Amygdala (tissue), 56 donors: ENCODE measurements at regions not wholly inside any gene's neighbourhood (a gene's known extent, or its start where the extent isn't known, plus 50 kb on each side); places are given as distances from the start of the nearest gene placed in this dataset.
A peak's percentile ranks its signal among the peaks of the same experiment; 100 is the strongest.

Experiments
- DNase-seq, 56 donors: peaks; one replicate each; lab custom pipeline; 2025; lab: John Stamatoyannopoulos, UW

- no peak for DNase-seq
These were observed 506.8 kb upstream of the PPP2R3A start for GRCh38 chr3:135458541-135459322.

- DNase-seq = no peak
These were observed 505.3 kb upstream of the PPP2R3A start for GRCh38 chr3:135460273-135460672.

GRCh38 chr3:135471911-135472310 is 493.6 kb upstream of the PPP2R3A start:
- DNase-seq = no peak

DNA sequence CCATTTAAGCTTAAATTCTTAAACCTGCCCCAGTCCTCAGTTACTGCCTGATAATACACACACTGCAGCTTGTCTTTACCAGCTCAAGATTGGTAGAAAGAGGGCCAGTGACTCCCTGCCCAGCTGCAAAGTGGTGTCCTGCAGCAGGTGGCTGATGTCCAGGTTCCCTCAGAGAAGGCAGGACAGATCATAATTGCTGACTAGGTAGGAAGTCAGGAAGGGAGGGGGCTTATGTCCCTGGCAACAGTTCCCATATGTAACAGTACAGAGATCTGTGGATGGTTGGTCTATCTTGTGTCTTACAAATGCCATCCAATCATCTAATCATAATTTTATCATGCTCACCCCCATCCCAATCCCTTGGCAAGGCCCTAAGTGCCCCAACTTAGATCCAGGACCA is 492.1 kb upstream of the PPP2R3A start:
- DNase-seq = no peak

GRCh38 chr3:135487261-135487660 is 478.3 kb upstream of the PPP2R3A start:
- DNase-seq = peak in 7 of 56 donors; percentile 0 to 28 (median 9)

- no peak for DNase-seq
These were observed 475.2 kb upstream of the PPP2R3A start for GRCh38 chr3:135490219-135490915.

GRCh38 chr3:135491491-135492205 is 473.9 kb upstream of the PPP2R3A start:
- no peak for DNase-seq

- DNase-seq = no peak
These were observed 469.6 kb upstream of the PPP2R3A start for GRCh38 chr3:135495891-135496290.

GRCh38 chr3:135497979-135498378 is 467.5 kb upstream of the PPP2R3A start:
- no peak for DNase-seq

DNA sequence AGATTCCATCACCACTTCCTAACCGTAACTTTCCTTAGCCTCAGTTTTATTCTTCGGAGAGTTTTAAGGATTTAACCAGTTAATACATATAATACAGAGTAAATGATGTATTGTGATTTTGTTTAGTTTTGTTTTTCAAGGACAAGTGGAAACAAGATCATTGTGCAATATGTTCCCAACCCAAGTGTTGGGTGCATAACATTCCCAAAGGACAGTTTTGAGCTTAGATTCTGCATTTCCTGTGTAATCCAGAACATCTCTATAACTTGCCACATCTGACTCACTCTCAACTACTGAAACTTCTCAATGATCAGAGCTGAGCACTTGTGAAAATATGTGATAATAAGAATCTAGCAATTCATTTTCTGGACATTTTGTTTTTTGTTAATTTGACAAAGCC is 466.1 kb upstream of the PPP2R3A start:
- no peak for DNase-seq

DNA sequence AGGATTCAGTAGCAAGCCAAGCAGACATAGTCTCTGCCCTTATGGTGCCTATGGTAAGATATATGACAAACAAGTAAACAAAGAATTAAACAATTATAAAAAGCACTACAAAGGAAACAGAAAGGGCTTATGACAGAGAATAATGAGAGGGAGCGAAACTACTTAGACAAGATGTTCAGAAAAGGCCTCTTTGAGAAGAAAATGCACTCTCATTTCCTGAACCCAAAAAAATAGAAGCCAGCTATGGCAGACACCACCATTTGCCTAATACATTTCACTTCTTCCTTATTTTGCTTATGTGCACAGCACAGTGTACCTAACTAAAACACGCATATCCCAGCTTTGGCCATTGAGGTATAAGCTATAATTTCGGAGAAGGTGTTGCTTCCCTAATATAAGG is 465.5 kb upstream of the PPP2R3A start:
- DNase-seq = no peak

GRCh38 chr3:135503065-135503759 is 462.3 kb upstream of the PPP2R3A start:
- no peak for DNase-seq

DNA sequence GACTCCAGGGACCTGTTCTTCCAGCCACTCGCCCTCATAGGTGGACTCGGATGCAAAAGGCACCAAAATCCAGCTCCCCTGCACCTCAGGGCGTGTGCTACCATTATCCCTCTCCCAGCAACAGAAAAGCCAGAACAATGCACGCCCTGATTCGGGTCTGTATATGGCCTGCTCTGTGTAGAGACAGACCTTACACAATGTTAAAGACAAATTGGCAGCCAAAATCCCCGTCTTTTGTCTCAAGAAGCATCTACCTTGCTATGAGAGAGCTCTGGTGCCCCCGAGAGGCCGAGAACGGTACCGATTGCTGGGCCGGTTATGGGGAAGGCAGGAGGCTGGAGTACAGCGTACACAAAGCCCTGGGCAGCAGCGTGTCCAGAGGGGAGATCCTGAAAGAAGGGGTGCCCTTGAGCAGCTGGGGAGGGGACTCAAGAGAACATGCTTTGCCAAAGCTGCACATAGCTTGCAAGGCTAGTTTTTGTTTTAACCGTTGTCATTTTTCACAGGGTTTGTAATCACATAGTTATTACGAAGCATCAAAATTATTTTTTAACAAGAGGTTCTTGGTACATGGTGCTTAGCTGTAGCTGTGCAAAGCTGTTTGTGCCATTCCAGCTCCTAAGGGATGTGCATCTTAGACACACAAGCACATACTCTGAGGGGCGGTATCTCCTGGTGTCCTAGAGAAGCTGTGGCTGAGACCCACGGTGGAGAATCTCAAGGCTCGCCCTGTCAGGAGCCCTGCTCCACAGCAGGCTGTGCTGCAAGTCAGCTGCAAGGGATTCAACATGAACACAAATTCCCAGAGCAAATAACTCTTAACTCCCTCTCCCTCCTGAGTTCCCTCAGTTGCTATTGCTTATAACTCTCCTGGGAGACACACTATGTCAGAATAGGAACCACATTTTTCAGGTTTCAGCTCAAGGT is 461.5 kb upstream of the PPP2R3A start:
- peak in 54 of 56 donors; percentile 4 to 78 (median 50) for DNase-seq

DNA sequence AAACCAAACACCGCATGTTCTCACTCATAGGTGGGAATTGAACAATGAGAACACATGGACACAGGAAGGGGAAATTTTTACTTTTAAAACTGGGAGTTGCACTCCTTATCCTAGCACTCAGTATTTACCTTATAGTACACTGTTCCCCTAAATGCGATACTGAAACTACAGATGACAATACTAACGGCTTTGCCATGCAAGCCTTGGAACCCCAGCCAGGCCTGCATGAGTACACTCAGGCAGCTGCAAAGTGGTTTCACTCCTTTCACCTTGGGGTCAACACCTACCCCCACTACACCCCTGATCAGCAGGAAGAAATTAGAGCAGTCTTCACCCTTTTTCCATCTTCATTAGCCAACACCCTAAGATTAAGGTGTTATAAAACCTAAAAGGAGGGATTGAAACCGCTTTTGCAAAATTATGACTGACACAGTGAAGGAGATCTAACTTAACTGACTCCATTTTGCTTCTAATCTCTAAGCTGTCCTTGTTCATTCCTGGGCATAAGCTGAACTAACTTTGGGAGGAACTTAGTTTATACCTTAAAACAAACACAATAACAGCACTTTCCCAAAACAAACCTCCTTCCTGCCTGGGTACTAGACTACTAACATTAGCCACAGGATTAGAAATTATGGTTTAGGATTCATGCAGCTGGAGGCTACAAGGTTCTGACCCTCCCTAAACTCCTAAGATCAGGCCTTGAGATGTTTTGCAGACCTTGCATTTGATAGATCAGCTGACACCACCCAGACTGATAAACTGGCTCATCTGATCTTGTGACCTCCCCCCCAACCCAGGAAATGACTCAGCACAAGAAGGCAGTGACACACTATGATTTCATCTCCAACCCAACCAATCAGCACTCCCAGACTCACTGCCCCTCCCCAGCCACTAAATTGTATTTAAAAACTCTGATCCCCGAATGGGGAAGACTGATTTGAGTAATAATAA is 452.1 kb upstream of the PPP2R3A start:
- DNase-seq = no peak

- no peak for DNase-seq
These were observed 451.5 kb upstream of the PPP2R3A start for GRCh38 chr3:135514060-135514448.

- no peak for DNase-seq
These were observed 449.4 kb upstream of the PPP2R3A start for GRCh38 chr3:135516143-135516542.

DNA sequence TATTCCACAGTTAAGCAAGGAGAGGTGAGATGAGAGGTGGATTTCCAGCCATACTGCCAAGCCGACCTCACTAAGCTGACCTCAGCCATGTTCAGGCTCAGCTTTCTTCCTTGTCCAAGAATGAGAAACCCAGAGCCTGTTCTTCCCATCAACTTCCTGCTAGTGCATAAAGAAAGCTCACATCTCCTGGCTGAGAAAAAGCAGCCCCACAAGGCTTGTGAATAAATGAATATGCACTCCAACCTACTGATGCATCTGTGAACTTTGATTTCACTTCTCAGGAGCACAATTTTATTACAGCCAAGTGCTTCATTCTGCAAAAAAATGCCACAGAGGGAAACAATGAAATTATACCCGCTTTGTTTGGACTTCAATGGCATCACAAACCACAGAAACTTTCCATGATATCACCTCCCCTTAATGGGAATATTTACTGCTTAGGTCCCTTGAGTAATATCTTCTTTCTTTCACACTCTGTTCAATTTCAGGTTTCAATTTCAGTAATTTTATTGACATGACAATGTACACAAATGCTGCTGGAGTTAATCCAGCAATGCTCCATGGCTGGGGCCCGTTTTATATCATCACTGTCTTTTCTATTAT is 437.0 kb upstream of the PPP2R3A start:
- DNase-seq = no peak

- DNase-seq = no peak
These were observed 433.5 kb upstream of the PPP2R3A start for GRCh38 chr3:135532021-135532420.
